ENCODE measurements at regions not wholly inside any gene's neighbourhood (a gene's known extent, or its start where the extent isn't known, plus 50 kb on each side); places are given as distances from the start of the nearest gene placed in this dataset.
A peak's percentile ranks its signal among the peaks of the same experiment; 100 is the strongest.
"Not testable (repeated sequence)": the region's sequence is repeated elsewhere in the genome, so short reads cannot be mapped to it uniquely, and the experiment has no call there.

DNA sequence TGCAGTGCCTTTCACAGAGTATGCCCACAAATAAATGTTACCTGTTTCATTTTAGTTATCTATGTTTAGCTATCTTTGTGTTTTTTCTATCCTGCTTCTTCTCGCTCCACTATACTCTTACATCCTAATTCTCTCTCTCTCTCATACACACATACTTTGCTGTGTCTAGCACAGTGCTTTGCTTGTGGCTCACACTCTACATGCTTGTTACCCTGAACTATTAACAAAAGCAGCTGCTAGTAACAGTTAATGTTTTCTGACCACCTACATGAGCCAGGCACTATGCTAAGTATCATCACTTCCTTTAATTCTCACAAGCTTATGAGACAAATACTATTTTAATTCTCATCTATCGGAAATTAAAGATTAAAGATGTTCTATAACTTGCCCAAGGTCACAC, 390.5 kb upstream of the HNRNPA3 start:
- DNase-seq: no peak

- DNase-seq: peak; percentile 59 to 74
Observed at GRCh38 chr2:176826356-176826755, 386.2 kb upstream of the HNRNPA3 start.

GRCh38 chr2:176826984-176827668, 385.5 kb upstream of the HNRNPA3 start:
- DNase-seq: no peak

DNA sequence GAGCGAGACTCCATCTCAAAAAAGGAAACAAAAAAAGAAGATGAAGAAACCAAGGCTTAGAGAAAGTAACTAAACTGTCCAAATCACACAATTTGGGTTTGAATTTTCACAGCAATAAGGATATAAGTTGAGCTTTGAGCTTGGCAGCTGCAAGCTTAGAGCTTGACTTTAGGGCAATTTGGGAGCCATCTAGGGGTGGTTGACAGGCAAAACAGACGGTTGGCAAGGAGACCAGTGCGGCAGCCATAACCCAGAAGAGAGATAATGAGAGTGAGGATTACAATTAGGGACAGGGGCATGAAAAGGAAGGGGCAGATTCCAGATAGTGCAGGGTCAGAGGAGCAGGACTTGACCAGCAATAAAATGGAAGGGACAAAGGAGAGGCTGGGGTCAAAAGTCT, 382.2 kb upstream of the HNRNPA3 start:
- peak; percentile 36 to 39 for DNase-seq

DNA sequence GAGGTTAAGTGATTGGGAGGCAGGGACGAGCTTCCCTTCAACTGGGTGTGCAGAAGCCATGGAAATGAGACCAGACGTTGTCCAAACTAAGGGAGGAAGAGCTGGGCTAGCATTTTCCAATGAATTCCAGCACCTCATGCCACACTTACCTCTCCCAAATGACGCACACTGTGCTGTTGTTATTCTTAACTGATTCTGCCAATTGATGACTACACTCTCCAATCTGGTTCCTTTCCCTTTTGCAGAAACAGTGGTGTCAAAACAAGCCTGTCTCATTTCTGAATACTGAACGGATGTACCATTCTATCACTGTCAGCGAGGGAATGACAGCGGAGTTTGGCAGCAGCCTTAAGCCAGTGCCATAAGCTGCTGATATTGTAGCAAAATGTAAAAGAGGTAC, 380.5 kb upstream of the HNRNPA3 start:
- no peak for DNase-seq

DNA sequence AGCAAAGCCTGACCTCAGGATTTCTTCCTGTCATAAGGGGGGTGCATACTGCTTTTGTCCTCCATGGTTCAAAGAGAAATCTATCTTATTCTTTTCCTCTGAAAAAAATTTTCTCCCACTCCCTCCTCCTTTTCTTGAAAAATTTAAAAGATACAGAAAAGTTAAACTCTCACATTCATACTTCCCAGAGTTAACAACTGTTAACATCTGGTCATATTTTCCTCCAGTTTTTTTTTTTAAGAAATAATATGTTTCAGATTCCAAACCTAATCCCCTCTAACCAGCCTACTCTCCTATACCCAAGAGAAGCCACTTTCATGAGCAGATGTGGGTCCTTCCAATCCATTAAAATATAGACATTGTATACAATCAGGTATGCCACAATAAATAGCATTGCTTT, 378.9 kb upstream of the HNRNPA3 start:
- DNase-seq: no peak

DNA sequence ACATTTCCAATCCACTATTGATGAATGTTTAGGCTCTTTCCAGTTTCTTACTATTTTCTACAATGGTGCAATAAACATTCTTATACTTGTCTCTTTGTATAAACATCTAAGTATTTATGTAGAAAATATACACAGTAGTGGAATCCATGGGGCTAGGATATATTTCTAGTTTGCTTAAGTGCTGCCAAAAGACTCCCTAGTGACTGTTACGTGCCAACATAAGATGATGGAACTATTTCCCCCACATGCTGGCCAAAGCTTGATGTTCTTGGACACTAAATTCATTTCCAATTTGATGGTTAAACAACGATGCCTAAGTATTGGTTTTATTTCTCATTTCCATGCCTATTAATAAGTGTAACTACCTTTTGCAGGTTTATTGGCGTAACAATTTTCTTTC, 378.4 kb upstream of the HNRNPA3 start:
- DNase-seq: no peak

- no peak for DNase-seq
Observed at GRCh38 chr2:176843208-176843607, 369.4 kb upstream of the HNRNPA3 start.

GRCh38 chr2:176844461-176844860, 368.1 kb upstream of the HNRNPA3 start:
- DNase-seq: no peak

- DNase-seq: no peak
Observed at GRCh38 chr2:176845718-176846117, 366.9 kb upstream of the HNRNPA3 start.

GRCh38 chr2:176847575-176847974, 365.0 kb upstream of the HNRNPA3 start:
- no peak for DNase-seq

- DNase-seq: no peak
Observed at GRCh38 chr2:176848844-176849243, 363.8 kb upstream of the HNRNPA3 start.

DNA sequence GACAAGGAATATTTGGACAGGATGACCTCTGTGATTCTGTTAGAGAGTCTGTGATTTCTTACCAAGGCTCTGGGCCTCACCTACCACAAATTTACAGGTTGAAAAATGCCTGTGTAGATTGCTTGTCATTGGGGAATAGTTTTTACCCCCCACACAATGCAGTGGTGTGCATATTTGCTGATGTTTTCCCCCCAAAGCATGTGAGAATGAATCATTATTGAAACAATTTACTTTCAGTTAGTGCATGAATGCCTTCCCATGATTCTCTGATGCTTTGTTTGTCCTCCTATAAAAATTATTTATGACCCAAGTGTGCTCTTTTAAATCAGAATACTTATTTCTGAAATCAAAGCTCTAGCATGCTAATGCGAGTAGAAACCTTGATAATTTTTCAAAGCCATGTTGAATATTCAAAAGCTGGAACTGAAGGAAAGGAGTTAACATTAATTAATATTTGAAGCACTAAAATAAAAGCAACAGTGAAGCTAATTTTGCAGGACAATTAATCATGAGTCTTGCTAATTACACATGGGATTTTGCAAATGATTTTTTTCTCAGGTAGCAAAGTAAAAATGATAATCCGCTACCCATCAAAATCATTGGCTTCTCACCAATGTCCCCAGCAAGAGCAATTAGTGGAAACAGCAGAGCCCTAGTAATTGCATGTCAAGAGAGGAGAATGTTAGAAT, 361.2 kb upstream of the HNRNPA3 start:
- no peak for DNase-seq

GRCh38 chr2:176851889-176852483, 360.6 kb upstream of the HNRNPA3 start:
- DNase-seq: no peak

- DNase-seq: peak; percentile 48 to 63
Observed at GRCh38 chr2:176852667-176853066, 359.9 kb upstream of the HNRNPA3 start.

- DNase-seq: no peak
Observed at GRCh38 chr2:176854062-176854461, 358.5 kb upstream of the HNRNPA3 start.

GRCh38 chr2:176854878-176855277, 357.7 kb upstream of the HNRNPA3 start:
- DNase-seq: no peak

DNA sequence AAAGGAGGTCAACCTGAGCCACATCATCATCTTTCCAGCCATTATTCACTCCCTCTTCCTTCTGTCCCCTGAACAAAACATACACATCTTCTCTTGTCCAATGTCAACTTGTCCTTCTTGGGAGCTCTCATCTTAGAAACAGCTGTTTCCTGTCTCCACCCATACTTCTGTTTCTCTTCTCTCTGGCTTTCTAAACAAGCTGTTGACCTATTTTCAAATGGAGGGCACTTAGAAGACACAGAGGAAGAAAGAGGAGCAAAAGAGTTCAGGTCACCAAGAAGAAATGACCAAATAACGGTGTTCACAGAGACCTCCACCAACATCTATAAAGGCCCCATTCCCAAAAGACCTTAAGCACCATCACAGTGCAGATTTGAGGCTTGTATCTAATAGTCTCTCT, 355.9 kb upstream of the HNRNPA3 start:
- peak in 1 of 2 donors; percentile 13 for DNase-seq

DNA sequence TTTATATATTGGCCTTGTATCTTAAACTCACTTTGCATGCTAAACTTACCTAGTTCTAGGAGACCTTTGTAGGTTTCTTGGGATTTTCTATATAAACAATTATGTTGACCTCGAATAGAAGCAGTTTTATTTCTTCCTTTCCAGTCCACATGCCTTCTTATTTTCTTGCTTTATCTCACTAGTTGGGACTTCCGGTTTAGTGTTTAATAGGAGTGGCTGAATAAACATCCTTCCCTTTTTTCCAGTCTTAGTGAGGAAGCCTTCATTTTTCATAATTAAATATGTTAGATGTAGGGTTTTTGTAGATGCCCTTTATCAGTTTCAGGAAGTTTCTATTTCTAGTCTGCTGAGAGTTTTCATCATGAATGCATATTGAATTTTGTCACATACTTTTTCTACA, 347.3 kb upstream of the HNRNPA3 start:
- no peak for DNase-seq

GRCh38 chr2:176872406-176872805, 340.2 kb upstream of the HNRNPA3 start:
- no peak for DNase-seq

GRCh38 chr2:176873403-176873802, 339.2 kb upstream of the HNRNPA3 start:
- DNase-seq: no peak

DNA sequence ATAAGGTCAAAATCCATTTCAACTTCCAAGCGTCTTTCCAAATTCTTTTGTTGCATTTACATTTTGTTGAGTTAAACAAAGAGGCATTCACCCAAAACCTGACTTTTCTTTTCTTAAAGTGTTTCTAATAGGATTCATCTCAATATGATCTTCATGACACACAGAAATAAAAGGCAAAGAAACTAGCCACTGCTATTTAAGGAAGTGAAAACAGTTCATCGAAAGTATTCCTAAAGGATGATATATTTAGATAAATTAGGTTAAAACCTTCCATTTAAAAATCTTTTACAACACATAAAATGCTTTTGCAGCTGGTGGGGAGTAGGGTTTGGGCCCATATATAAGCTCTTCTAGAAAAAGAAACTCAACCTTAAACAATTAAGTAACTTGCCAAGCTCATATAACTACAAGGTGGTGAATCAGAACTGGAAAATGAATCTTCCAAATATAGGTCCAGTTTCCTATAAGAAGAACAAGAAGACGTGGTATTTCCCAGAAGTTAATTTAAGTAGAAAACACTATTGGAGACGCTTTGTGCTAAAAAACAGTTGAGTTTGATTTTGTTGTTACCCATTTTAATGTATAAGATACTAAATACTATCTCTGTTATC, 336.0 kb upstream of the HNRNPA3 start:
- no peak for DNase-seq

DNA sequence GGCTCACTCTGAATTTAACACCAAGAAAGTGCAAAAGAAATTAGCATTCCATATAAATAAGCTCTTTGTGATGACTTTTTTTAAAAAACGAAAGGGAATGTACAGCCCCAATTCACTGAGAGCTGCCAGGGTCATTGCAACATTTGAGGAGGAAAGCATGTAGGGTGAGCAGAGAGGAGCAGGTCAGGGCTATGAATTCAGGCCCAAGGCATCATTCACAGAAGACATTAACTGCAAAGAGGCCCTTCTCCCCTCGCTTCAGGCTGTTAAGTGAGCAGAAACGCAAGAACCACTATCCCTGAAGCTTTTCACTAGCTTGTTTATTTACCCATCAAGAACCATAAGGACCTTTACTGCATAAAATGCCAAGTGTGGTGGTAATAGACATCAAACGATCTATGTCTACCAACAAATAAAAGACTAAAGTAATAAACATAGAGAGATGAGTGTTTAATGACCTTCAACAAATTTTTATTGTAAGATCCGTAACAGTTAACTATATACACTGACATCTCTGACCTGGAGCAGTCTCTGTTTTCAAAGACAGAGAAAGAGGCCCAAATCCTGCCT, 333.1 kb upstream of the HNRNPA3 start:
- no peak for DNase-seq

- not testable (repeated sequence) for DNase-seq
Observed at GRCh38 chr2:176882045-176882444, 330.5 kb upstream of the HNRNPA3 start.

Data from CD4-positive, alpha-beta T cell treated with Interleukin-4 for 1 hour (primary cell).